ENCODE measurements at regions not wholly inside any gene's neighbourhood (a gene's known extent, or its start where the extent isn't known, plus 50 kb on each side); places are given as distances from the start of the nearest gene placed in this dataset.

DNA sequence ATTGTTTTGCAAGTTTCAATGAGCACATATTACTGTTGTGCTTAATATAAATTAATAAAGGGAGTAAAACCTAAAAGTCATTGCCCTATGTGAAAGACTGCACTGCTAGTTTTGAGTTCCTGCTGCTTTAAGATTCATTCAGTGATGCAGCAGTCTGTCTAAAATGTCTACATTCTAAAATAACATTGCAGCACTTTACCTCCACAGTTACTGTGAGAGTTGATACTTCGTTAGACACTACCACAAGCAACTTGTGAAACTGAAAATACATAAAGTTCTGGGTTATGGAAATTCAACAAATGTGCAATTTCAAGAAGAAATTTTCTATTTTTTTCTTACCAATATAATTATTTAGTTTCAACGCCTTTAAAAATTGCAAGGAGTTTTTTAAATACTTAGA lies 1175.2 kb upstream of the DIAPH2 start:
- no peak overlapping the region for H3K18ac ChIP-seq (ENCODE audit: extremely low read depth, low read length)
- no peaks in the 10 kb centered on the region for H3K27me3 ChIP-seq (replicated peaks in 1 of 4; ENCODE audit: control insufficient read depth in 3 of 4, extremely low read depth in 1 of 4, insufficient read depth in 3 of 4, low read length in 3 of 4)
- H4K5ac ChIP-seq (ENCODE audit: insufficient read length, low read depth, low read length): no peak overlapping the region
- H3K4me3 ChIP-seq (ENCODE audit: extremely low read depth in 1 of 4, insufficient read depth in 2 of 4, low read depth in 3 of 4, low read length in 4 of 4): no peak overlapping the region
- no peak overlapping the region for H2BK15ac ChIP-seq (ENCODE audit: low read length)
- H2BK120ac ChIP-seq (replicated peaks; ENCODE audit: low read depth, low read length): no peak overlapping the region
- no peaks in the 10 kb centered on the region for H3K79me2 ChIP-seq (ENCODE audit: control insufficient read depth in 1 of 2, insufficient read depth in 2 of 2, low read length in 2 of 2)
- no peak overlapping the region for H4K8ac ChIP-seq (ENCODE audit: extremely low read depth, insufficient read depth, low read length)
- no peak overlapping the region for H3K4me2 ChIP-seq (ENCODE audit: insufficient read depth in 1 of 2, low read depth in 2 of 2, low read length in 2 of 2)
- no peak overlapping the region for H2BK20ac ChIP-seq (ENCODE audit: low read length)
- no peak overlapping the region for H3K27ac ChIP-seq (ENCODE audit: low read depth, low read length)
- no peak overlapping the region for H2AFZ ChIP-seq (ENCODE audit: low read length)
- H2BK5ac ChIP-seq (ENCODE audit: low read depth, low read length): no peak overlapping the region
- POLR2A ChIA-PET (ENCODE audit: partially characterized antibody): no interaction called here
- H3K23ac ChIP-seq (ENCODE audit: insufficient read length): no peak overlapping the region
- CTCF ChIA-PET (ENCODE audit: partially characterized antibody): no interaction called here
- no peaks in the 10 kb centered on the region; a peak in 1 of 7 replicates for H3K4me1 ChIP-seq (replicated peaks in 1 of 4; ENCODE audit: control insufficient read depth in 3 of 4, insufficient read depth in 4 of 4, low read length in 3 of 4)
- H2BK12ac ChIP-seq (ENCODE audit: low read depth, low read length): no peak overlapping the region
- no peak overlapping the region for H2AK5ac ChIP-seq (ENCODE audit: low read depth, low read length)
- no peak overlapping the region for H3K56ac ChIP-seq (replicated peaks; ENCODE audit: insufficient read length, low read depth, low read length)
- H3K23me2 ChIP-seq (ENCODE audit: low read depth, low read length): no peaks in the 10 kb centered on the region
- 90% methylated on average over 2 of the region's 2 CpGs; no CpG with 5 or more reads in 1 of the 2 experiments for WGBS, 2 experiments (ENCODE audit: extremely low coverage in 1 of 2, insufficient coverage in 1 of 2, insufficient read length in 1 of 2, insufficient replicate concordance in 2 of 2, low coverage in 1 of 2, low lambda C conversion rate in 2 of 2, missing lambda C conversion rate in 1 of 2)
- no peak overlapping the region for H4K91ac ChIP-seq (replicated peaks; ENCODE audit: insufficient read length, low read length)
- no peaks in the 10 kb centered on the region for H3K36me3 ChIP-seq (ENCODE audit: control insufficient read depth in 2 of 4, insufficient read depth in 4 of 4, low read length in 3 of 4)
- H3K14ac ChIP-seq (ENCODE audit: insufficient read length): no peak overlapping the region
- no peak overlapping the region for H3K9ac ChIP-seq (replicated peaks in 1 of 4; ENCODE audit: extremely low read depth in 1 of 4, low read depth in 3 of 4, low read length in 3 of 4)
- H3K4ac ChIP-seq (replicated peaks; ENCODE audit: insufficient read length, low read depth, low read length): no peak overlapping the region
- no peak for DNase-seq (ENCODE audit: low read depth in 1 of 2, low spot score in 2 of 2)
- no peaks in the 10 kb centered on the region for H3K9me3 ChIP-seq (ENCODE audit: insufficient read depth in 2 of 2, low read depth in 1 of 2, low read length in 1 of 2)
- FAIRE-seq: no peak
- no peaks in the 10 kb centered on the region for H3K79me1 ChIP-seq (ENCODE audit: low read depth, low read length)
- H4K20me1 ChIP-seq (replicated peaks in 1 of 2; ENCODE audit: control insufficient read depth in 1 of 2, insufficient read depth in 2 of 2, low read length in 2 of 2): no peaks in the 10 kb centered on the region
- no peak for TF ChIP-seq BACH1 (IDR thresholded peaks at IDR 0.05; ENCODE audit: low read length)
- TF ChIP-seq BCL11A (IDR thresholded peaks at IDR 0.05; ENCODE audit: low read depth in 2 of 2, low read length in 2 of 2): no peak
- TF ChIP-seq SIRT6 (IDR thresholded peaks at IDR 0.05; ENCODE audit: low read length): no peak
- no peak for TF ChIP-seq TEAD4 (IDR thresholded peaks at IDR 0.05; ENCODE audit: low read depth, low read length)
- no peak for TF ChIP-seq POU5F1 (IDR thresholded peaks at IDR 0.05; ENCODE audit: low read depth, low read length)
- TF ChIP-seq HDAC2 (IDR thresholded peaks at IDR 0.05; ENCODE audit: borderline replicate concordance in 1 of 2, low read depth in 2 of 2, low read length in 2 of 2): no peak
- TF ChIP-seq SP1 (IDR thresholded peaks at IDR 0.05; ENCODE audit: low read depth, low read length): no peak
- no peak for TF ChIP-seq POLR2A (IDR thresholded peaks at IDR 0.05; ENCODE audit: control extremely low read depth in 1 of 2, low read depth in 2 of 2, low read length in 2 of 2)
- TF ChIP-seq JUND (IDR thresholded peaks at IDR 0.05; ENCODE audit: low read length): no peak
- TF ChIP-seq SP4 (IDR thresholded peaks at IDR 0.05; ENCODE audit: low read length): no peak
- no peak for TF ChIP-seq TAF7 (optimal IDR thresholded peaks at IDR 0.05; ENCODE audit: borderline replicate concordance, low read depth, low read length)
- TF ChIP-seq PHF8 (conservative IDR thresholded peaks at IDR 0.05; ENCODE audit: low read depth, low read length): no peak
- no peak for TF ChIP-seq CEBPB (IDR thresholded peaks at IDR 0.05; ENCODE audit: low read depth, low read length)
- TF ChIP-seq, protein P1, sequence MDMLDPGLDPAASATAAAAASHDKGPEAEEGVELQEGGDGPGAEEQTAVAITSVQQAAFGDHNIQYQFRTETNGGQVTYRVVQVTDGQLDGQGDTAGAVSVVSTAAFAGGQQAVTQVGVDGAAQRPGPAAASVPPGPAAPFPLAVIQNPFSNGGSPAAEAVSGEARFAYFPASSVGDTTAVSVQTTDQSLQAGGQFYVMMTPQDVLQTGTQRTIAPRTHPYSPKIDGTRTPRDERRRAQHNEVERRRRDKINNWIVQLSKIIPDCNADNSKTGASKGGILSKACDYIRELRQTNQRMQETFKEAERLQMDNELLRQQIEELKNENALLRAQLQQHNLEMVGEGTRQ (IDR thresholded peaks at IDR 0.05; ENCODE audit: low read length): no peak
- TF ChIP-seq SIN3A (conservative IDR thresholded peaks at IDR 0.05 in 1 of 2, IDR thresholded peaks at IDR 0.05 in 1 of 2; ENCODE audit: low read depth in 1 of 2, low read length in 2 of 2): no peak
- TF ChIP-seq GTF2F1 (IDR thresholded peaks at IDR 0.05; ENCODE audit: borderline replicate concordance, low read depth, low read length): no peak

All from H1 (cell line).